ENCODE measurements at regions not wholly inside any gene's neighbourhood (a gene's known extent, or its start where the extent isn't known, plus 50 kb on each side); places are given as distances from the start of the nearest gene placed in this dataset.

DNA sequence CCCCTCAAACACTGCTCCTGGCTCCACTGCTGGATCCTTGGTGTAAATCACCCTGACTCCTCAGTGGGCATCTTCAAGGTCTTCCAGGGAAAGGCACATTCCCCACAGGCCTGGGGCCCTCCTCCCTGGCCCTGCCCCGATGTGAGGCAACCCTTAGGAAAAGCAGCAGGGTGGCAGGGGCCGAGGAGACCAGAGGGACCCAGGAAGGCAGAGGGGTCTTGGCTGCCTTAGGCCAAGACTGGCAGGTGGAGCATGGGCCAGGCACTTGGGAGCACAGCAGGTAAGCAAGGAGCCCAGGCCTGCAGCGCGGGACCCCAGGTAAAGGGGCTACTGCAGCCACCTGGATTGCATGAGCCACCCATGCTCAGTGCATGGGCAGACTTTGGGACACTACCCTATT, 96.9 kb downstream of the GYPC start:
- no peaks in the 10 kb centered on the region for H3K9me3 ChIP-seq
- no peak overlapping the region for H3K27ac ChIP-seq
- H3K4me1 ChIP-seq = no peaks in the 10 kb centered on the region
- H3K36me3 ChIP-seq = no peaks in the 10 kb centered on the region
- no peaks in the 10 kb centered on the region for H3K27me3 ChIP-seq
- TF ChIP-seq POLR2AphosphoS5 (IDR thresholded peaks at IDR 0.05) = no peak
- no peak for TF ChIP-seq POLR2A (IDR thresholded peaks at IDR 0.05)
- TF ChIP-seq CTCF (IDR thresholded peaks at IDR 0.05) = no peak
- no peak for TF ChIP-seq EP300 (IDR thresholded peaks at IDR 0.05)
- no peak for ATAC-seq
- no CpG with 5 or more reads among the region's 4 CpGs for WGBS, 2 donors (ENCODE audit: low coverage in 1 of 2)
- no peak overlapping the region for H3K4me3 ChIP-seq

DNA sequence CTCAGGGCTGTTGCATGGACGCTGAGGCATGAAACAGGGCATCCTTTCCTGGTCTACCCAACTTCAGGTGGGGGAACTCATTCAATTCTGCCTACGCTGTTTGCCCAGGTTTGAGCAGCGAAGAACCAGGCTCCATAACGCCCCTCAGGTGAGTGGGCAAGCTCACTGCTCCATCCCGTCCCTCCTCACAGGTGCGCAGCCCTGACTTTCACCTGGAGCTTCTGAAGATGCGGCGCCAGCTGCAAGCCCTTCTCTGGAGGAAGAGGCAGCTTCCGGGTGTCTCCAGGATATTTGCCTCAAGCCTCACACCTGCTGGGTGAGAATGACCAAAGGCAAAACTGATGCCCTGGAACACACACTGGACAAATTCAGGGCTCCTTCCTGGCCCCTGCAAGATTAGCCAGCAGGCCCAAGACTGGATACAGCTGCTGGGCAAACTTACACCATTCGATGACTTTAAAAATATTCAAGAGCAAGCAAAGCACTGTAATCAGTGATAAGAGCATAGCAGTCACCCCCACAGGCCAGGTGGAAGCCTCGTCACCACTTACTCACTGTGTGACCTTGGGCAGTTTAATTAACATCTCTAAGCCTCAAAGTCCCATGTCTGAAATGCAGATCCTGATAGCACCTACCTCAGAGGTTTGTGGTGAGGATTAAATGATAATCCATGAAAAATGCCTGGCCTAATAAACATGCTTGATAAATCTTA, 97.7 kb downstream of the GYPC start:
- TF ChIP-seq CTCF (IDR thresholded peaks at IDR 0.05) = no peak
- TF ChIP-seq EP300 (IDR thresholded peaks at IDR 0.05) = no peak
- 82 to 96% methylated on average over 4 to 5 of the region's 11 CpGs for WGBS, 2 donors (ENCODE audit: low coverage in 1 of 2)
- H3K27ac ChIP-seq = no peak overlapping the region
- no peak overlapping the region for H3K4me3 ChIP-seq
- no peaks in the 10 kb centered on the region for H3K36me3 ChIP-seq
- H3K27me3 ChIP-seq = no peaks in the 10 kb centered on the region
- no peak for ATAC-seq
- H3K4me1 ChIP-seq = no peaks in the 10 kb centered on the region
- H3K9me3 ChIP-seq = no peaks in the 10 kb centered on the region

DNA sequence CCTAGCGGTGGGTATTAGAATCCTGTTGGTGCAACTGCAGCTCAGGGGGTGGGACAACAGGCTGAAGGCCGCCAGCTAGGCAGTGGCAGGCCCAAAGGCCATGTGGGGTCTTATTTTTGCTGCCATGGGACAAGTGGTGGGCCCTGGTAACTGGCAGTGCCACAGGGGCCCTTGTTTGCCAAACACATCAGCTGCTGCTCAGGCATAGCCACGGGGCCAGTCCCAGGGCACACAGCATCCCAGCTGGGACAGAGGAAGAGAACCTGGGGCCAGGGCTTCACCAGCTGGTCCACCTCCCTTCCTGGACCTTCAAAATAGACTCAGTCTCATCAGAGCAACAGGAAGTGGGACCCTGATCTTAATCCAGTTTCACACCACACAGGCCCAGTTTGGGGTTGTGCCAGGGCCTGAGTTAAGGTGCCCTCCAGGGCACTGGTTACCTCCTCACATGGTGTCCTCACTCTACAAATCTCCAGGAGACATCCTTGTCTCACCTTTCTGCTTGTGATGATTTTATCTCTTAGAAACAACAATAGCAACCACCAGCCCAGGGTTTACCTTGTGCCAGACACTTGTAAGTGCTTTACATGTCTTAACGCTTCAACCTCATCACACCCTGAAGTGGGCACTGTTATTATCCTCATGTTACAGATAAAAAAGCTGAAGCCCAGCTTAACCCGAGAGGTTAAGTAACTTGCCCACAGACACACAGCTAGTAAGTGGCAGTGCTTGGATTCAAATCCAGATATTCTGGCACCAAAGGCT, 98.5 kb downstream of the GYPC start:
- Histone ChIP-seq H3K4me1 (no peaks in the 10 kb centered on the region), H3K27ac (no peak overlapping the region), H3K9me3 (no peaks in the 10 kb centered on the region), H3K4me3 (no peak overlapping the region), H3K27me3 (no peaks in the 10 kb centered on the region), H3K36me3 (no peaks in the 10 kb centered on the region)
- ATAC-seq = no peak
- TF ChIP-seq CTCF (IDR thresholded peaks at IDR 0.05) (no peak), EP300 (IDR thresholded peaks at IDR 0.05) (no peak), POLR2AphosphoS5 (IDR thresholded peaks at IDR 0.05) (no peak), POLR2A (IDR thresholded peaks at IDR 0.05) (no peak)
- 81 to 93% methylated on average over 3 of the region's 5 CpGs for WGBS, 2 donors (ENCODE audit: low coverage in 1 of 2)

DNA sequence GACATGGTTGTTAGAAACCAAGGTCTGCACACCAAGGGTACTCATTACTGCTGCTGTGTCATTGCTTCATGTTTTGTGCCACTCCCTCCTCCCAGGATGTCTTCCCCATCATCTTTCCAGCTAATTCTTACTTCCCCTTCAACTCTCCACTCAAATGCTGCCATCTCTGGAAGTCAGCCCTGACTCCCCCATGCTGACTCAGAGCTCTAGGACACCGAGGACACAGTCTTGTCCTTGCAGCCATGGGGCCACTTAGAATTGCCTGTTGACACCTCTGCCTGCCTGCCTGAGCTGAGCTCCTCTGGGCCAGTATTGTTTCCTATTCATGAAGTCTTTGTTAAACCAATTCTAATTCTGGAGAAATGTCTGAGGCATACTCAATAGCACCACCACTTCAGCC, 100.2 kb downstream of the GYPC start:
- WGBS, 2 donors (ENCODE audit: low coverage in 1 of 2) = 88 to 100% methylated on average over 1 of the region's 1 CpG
- H3K27ac ChIP-seq = no peak overlapping the region
- H3K9me3 ChIP-seq = no peaks in the 10 kb centered on the region
- no peak for TF ChIP-seq EP300 (IDR thresholded peaks at IDR 0.05)
- TF ChIP-seq CTCF (IDR thresholded peaks at IDR 0.05) = no peak
- TF ChIP-seq POLR2AphosphoS5 (IDR thresholded peaks at IDR 0.05) = no peak
- no peak for TF ChIP-seq POLR2A (IDR thresholded peaks at IDR 0.05)
- no peaks in the 10 kb centered on the region for H3K36me3 ChIP-seq
- no peak for ATAC-seq
- H3K4me1 ChIP-seq = no peaks in the 10 kb centered on the region
- H3K4me3 ChIP-seq = no peak overlapping the region
- no peaks in the 10 kb centered on the region for H3K27me3 ChIP-seq
